Memory B cell (primary cell): ENCODE measurements at regions not wholly inside any gene's neighbourhood (a gene's known extent, or its start where the extent isn't known, plus 50 kb on each side); places are given as distances from the start of the nearest gene placed in this dataset.

ENCODE experiments used
- ATAC-seq: fragments of 150-1000 bp; cut with Tn5 transposase; 2 replicates; pipeline ENCODE4 v1.10.0; 2021; ENCODE audit warnings: low read depth, mild to moderate bottlenecking, moderate library complexity
- DNase-seq, 2 donors: peaks; one replicate each; pipeline ENCODE4 v3.0.0; 2022; ENCODE audit warnings: low spot score in 2 of 2
- H3K27ac Mint-ChIP-seq: one replicate; pipeline ENCODE4 v1.8.0; 2022; ENCODE audit warnings: mild to moderate bottlenecking, moderate library complexity, mixed read lengths
- H3K27me3 Mint-ChIP-seq: one replicate; pipeline ENCODE4 v1.8.0; 2022; ENCODE audit warnings: mixed read lengths
- H3K36me3 Mint-ChIP-seq: one replicate; pipeline ENCODE4 v1.8.0; 2022; ENCODE audit warnings: mild to moderate bottlenecking, mixed read lengths
- H3K4me1 Mint-ChIP-seq: one replicate; pipeline ENCODE4 v1.8.0; 2022; ENCODE audit warnings: mixed read lengths
- H3K4me3 Mint-ChIP-seq: one replicate; pipeline ENCODE4 v1.8.0; 2022; ENCODE audit warnings: mild to moderate bottlenecking, moderate library complexity, mixed read lengths
- H3K9me3 Mint-ChIP-seq: one replicate; pipeline ENCODE4 v1.8.0; 2022; ENCODE audit warnings: mixed read lengths

DNA sequence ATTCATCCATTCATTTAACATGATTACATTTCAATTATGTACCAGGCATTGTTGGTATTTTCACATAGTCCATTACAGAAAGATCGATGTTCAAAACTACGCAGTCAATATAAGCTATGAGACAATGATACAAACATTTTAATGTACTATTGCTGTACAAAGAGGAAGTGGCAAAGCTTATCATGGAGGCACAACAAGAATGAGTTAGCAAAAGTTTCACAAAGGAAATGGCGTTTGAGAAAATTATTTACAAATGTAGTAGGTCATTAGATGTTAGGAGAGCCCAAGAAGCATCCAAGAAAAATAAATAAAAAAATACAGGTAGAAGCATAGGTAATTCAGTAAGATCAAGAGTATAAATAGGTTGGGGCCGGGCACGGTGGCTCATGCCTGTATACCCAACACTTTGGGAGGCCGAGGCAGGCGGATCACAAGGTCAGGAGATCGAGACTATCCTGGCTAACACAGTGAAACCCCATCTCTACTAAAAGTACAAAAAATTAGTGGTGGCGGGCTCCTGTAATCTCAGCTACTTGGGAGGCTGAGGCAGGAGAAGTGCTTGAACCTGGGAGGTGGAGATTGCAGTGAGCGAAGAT, 1730.8 kb upstream of the CELF4 start:
- Mint-ChIP-seq H3K27ac (no peak overlapping the region), H3K4me1 (no peaks in the 10 kb centered on the region), H3K9me3 (peaks cover 5% of the 10 kb centered on the region), H3K4me3 (no peak overlapping the region), H3K27me3 (no peaks in the 10 kb centered on the region), H3K36me3 (no peaks in the 10 kb centered on the region)
- no peak for DNase-seq
- no peak for ATAC-seq

GRCh38 chr18:39276764-39277163, 1711.2 kb upstream of the CELF4 start:
- no peak for ATAC-seq
- no peak overlapping the region for H3K27ac Mint-ChIP-seq

GRCh38 chr18:39274535-39274934, 1708.9 kb upstream of the CELF4 start:
- H3K4me1 Mint-ChIP-seq, result no peaks in the 10 kb centered on the region
- no peak overlapping the region for H3K4me3 Mint-ChIP-seq
- no peaks in the 10 kb centered on the region for H3K27me3 Mint-ChIP-seq
- DNase-seq (no peak), ATAC-seq (no peak)
- no peaks in the 10 kb centered on the region for H3K36me3 Mint-ChIP-seq
- H3K27ac Mint-ChIP-seq, result no peak overlapping the region
- H3K9me3 Mint-ChIP-seq, result peaks cover 5% of the 10 kb centered on the region

More at GRCh38 chr18:39276764-39277163, 1711.2 kb upstream of the CELF4 start:
- Mint-ChIP-seq H3K9me3 (peaks cover 5% of the 10 kb centered on the region), H3K4me1 (no peaks in the 10 kb centered on the region), H3K27me3 (no peaks in the 10 kb centered on the region), H3K4me3 (no peak overlapping the region), H3K36me3 (no peaks in the 10 kb centered on the region)
- DNase-seq, result no peak

GRCh38 chr18:39272230-39272629, 1706.6 kb upstream of the CELF4 start:
- H3K4me3 Mint-ChIP-seq, result no peak overlapping the region
- no peaks in the 10 kb centered on the region for H3K27me3 Mint-ChIP-seq
- ATAC-seq (no peak), DNase-seq (no peak)
- H3K9me3 Mint-ChIP-seq, result peaks cover 5% of the 10 kb centered on the region
- H3K4me1 Mint-ChIP-seq, result no peaks in the 10 kb centered on the region
- no peak overlapping the region for H3K27ac Mint-ChIP-seq
- no peaks in the 10 kb centered on the region for H3K36me3 Mint-ChIP-seq

DNA sequence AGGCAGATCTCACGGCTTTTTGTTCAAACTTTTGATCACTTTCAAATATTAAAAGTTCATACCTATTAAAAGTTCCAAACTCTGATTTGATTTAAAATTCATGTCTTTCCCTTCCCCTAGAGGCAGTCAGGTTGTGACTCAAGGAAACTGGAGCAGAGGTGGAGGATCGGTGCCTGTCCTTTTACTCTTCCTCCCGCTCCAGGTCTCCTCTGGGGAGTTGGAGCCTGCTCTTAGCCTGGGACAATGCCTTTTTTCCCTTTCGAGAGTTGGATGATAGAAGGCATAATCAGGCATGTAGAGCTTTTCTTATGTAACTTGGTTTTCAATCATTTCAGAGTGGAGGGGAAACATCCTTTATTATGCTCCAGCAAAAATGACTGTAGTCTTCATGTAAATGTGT, 1706.1 kb upstream of the CELF4 start:
- no peaks in the 10 kb centered on the region for H3K36me3 Mint-ChIP-seq
- no peak overlapping the region for H3K27ac Mint-ChIP-seq
- H3K4me3 Mint-ChIP-seq, result no peak overlapping the region
- H3K4me1 Mint-ChIP-seq, result no peaks in the 10 kb centered on the region
- peaks cover 5% of the 10 kb centered on the region for H3K9me3 Mint-ChIP-seq
- no peak for ATAC-seq
- H3K27me3 Mint-ChIP-seq, result no peaks in the 10 kb centered on the region
- DNase-seq, result no peak

DNA sequence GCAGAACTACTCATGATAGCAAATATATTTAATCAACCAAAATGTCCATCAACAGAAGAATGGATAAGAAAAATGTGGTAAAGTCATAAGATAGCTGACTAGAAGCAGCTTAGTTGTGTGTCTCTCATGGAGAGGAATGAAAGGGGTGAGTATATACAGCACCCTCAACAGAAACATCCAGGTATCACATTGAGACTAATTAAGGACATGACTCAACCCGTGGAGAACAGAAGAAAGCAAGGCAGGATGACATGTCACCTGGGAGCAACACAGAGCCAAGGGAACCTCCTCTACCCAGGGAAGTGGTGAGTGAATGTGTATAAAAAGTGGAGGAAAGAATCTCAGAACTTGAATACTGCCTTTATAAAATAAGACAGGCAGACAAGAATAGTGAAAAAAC, 1695.0 kb upstream of the CELF4 start:
- no peak overlapping the region for H3K4me3 Mint-ChIP-seq
- no peak overlapping the region for H3K27ac Mint-ChIP-seq
- DNase-seq, result no peak
- no peaks in the 10 kb centered on the region for H3K36me3 Mint-ChIP-seq
- ATAC-seq, result no peak
- no peaks in the 10 kb centered on the region for H3K27me3 Mint-ChIP-seq
- H3K9me3 Mint-ChIP-seq, result peaks cover 3% of the 10 kb centered on the region
- H3K4me1 Mint-ChIP-seq, result no peaks in the 10 kb centered on the region

GRCh38 chr18:39259736-39260135, 1694.1 kb upstream of the CELF4 start:
- Mint-ChIP-seq H3K4me3 (no peak overlapping the region), H3K4me1 (no peaks in the 10 kb centered on the region), H3K9me3 (peaks cover 3% of the 10 kb centered on the region), H3K27me3 (no peaks in the 10 kb centered on the region), H3K36me3 (no peaks in the 10 kb centered on the region), H3K27ac (no peak overlapping the region)
- DNase-seq, result no peak
- ATAC-seq, result no peak

GRCh38 chr18:39244242-39244641, 1678.6 kb upstream of the CELF4 start:
- DNase-seq (no peak), ATAC-seq (no peak)
- H3K4me1 Mint-ChIP-seq, result no peaks in the 10 kb centered on the region
- no peak overlapping the region for H3K27ac Mint-ChIP-seq
- H3K27me3 Mint-ChIP-seq, result no peaks in the 10 kb centered on the region
- no peak overlapping the region for H3K4me3 Mint-ChIP-seq
- peaks cover 1% of the 10 kb centered on the region for H3K9me3 Mint-ChIP-seq
- no peaks in the 10 kb centered on the region for H3K36me3 Mint-ChIP-seq

GRCh38 chr18:39241534-39241933, 1675.9 kb upstream of the CELF4 start:
- ATAC-seq, result no peak
- no peaks in the 10 kb centered on the region for H3K36me3 Mint-ChIP-seq

DNA sequence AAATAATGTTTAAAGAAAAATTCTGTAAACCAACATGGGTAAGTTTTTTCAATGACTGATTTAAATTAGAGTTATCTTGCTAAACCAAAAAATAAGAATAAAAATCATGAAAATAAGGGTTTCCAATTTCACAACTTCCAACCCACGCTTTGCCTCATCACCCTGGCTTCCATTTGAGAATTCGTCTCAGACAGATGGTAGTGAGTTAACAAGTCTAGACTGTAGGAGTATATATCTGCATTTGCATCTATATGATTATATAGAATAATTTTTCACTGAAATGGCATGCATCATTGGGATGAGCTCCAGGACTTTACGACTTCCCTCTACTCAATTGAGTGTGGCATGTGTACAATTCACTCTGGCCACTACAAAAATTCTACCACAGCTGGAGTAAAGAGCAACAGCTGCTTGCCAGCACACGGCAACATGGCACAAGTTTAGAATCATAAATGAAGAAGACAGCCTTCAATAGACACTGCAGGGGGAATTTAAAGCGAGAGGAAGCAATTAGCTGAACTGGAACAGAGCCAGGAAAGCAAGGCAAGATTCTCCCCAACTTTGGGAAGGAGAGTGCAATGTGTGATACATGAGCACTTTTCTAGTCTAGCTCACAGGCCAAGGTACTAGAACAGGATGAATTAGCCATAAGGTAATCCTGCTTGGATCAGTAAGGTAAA, 1673.5 kb upstream of the CELF4 start:
- H3K4me1 Mint-ChIP-seq, result no peaks in the 10 kb centered on the region
- H3K27ac Mint-ChIP-seq, result no peak overlapping the region
- no peak for DNase-seq
- no peaks in the 10 kb centered on the region for H3K9me3 Mint-ChIP-seq
- no peak overlapping the region for H3K4me3 Mint-ChIP-seq
- H3K27me3 Mint-ChIP-seq, result no peaks in the 10 kb centered on the region
- H3K36me3 Mint-ChIP-seq, result no peaks in the 10 kb centered on the region
- no peak for ATAC-seq

More at GRCh38 chr18:39241534-39241933, 1675.9 kb upstream of the CELF4 start:
- no peak overlapping the region for H3K27ac Mint-ChIP-seq
- no peaks in the 10 kb centered on the region for H3K9me3 Mint-ChIP-seq
- no peaks in the 10 kb centered on the region for H3K27me3 Mint-ChIP-seq
- no peak for DNase-seq
- no peak overlapping the region for H3K4me3 Mint-ChIP-seq
- no peaks in the 10 kb centered on the region for H3K4me1 Mint-ChIP-seq

- no peak overlapping the region for H3K4me3 Mint-ChIP-seq
- no peak overlapping the region for H3K27ac Mint-ChIP-seq
- no peaks in the 10 kb centered on the region for H3K36me3 Mint-ChIP-seq
- DNase-seq (no peak), ATAC-seq (no peak)
- H3K9me3 Mint-ChIP-seq, result no peaks in the 10 kb centered on the region
- no peaks in the 10 kb centered on the region for H3K27me3 Mint-ChIP-seq
- no peaks in the 10 kb centered on the region for H3K4me1 Mint-ChIP-seq
Observed at GRCh38 chr18:39235118-39235719, 1669.6 kb upstream of the CELF4 start.

- Mint-ChIP-seq H3K36me3 (no peaks in the 10 kb centered on the region), H3K9me3 (peaks cover 1% of the 10 kb centered on the region), H3K4me1 (no peaks in the 10 kb centered on the region), H3K27ac (no peak overlapping the region), H3K4me3 (no peak overlapping the region), H3K27me3 (no peaks in the 10 kb centered on the region)
- DNase-seq (no peak), ATAC-seq (no peak)
Observed at GRCh38 chr18:39232937-39233336, 1667.3 kb upstream of the CELF4 start.

DNA sequence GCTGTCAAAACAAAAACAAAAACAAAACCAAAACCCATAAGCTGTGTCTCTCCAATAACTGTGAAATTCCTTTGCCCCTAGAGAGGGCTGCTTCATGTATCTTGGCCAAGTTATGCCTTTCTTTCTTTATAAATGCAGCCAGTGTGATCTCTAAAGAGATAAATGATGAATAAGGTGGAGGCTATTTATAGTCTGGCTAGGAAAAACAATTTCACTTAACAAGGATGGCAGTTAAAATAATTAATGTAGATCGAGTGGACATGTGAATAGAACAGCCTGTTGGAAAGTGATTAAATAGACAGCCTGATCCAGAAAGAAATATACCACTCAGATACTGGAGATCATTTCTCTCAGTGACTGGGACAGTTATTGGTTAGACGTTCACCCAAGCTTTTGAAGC, 1666.9 kb upstream of the CELF4 start:
- Mint-ChIP-seq H3K36me3 (no peaks in the 10 kb centered on the region), H3K27me3 (no peaks in the 10 kb centered on the region), H3K4me3 (no peak overlapping the region), H3K9me3 (peaks cover 1% of the 10 kb centered on the region), H3K4me1 (no peaks in the 10 kb centered on the region), H3K27ac (no peak overlapping the region)
- no peak for ATAC-seq
- DNase-seq, result no peak

DNA sequence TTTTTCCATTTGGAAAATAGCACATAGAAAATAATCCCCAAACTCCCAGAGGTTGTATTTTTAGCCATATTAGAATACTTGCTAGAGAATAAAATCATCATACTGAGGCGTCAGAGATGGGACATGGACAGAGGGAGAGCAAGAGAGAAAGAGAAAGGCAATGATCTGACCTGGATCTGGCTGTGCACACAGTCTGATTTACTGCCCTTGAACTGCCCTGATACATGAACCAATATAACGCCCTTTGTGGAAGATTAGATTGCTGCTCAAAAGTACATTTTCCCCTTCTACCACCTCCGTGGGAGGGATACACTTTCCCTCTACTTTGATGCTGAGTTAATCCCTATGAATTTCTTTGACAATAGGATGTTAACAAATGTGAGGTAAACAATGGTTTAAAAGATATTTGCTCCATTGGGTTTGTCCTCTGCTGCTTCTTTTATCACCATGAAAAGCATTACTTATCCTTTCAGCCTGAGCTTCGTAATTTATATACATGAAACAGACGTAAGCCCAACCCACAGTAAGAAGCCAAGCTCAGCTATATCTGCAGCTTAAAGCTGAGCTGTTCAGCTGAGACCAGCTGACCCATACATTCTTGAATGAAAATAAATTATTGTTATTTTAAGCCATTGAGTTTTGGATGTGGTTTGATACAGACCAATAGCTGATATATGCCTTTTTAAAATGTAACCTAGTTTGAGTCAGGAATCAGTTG, 1664.6 kb upstream of the CELF4 start:
- Mint-ChIP-seq H3K36me3 (no peaks in the 10 kb centered on the region), H3K4me3 (no peak overlapping the region), H3K27ac (no peak overlapping the region), H3K9me3 (peaks cover 1% of the 10 kb centered on the region), H3K27me3 (no peaks in the 10 kb centered on the region), H3K4me1 (no peaks in the 10 kb centered on the region)
- DNase-seq, result no peak
- ATAC-seq, result no peak
